Neural progenitor cell (in vitro differentiated cells): ENCODE measurements at regions not wholly inside any gene's neighbourhood (a gene's known extent, or its start where the extent isn't known, plus 50 kb on each side); places are given as distances from the start of the nearest gene placed in this dataset.

Experiments
- DNase-seq: peaks from one replicate; pipeline ENCODE4 v3.0.0-alpha.2; 2016; ENCODE audit warnings: low spot score
- H2AFZ ChIP-seq: fragments of 200-600 bp; sonication (generic); replicated peaks from 2 replicates; pipeline ENCODE4 v1.6.1; 2016; ENCODE audit warnings: antibody characterized with exemption
- H3F3A ChIP-seq: fragments of 200-600 bp; sonication (generic); 2 replicates; pipeline ENCODE4 v1.6.1; 2016; ENCODE audit warnings: antibody characterized with exemption, low read depth
- H3K27ac ChIP-seq: fragments of 200-600 bp; sonication (generic); 2 replicates; pipeline ENCODE4 v1.5.1; 2016; ENCODE audit warnings: mild to moderate bottlenecking
- H3K27me3 ChIP-seq: fragments of 200-600 bp; sonication (generic); 2 replicates; pipeline ENCODE4 v1.6.1; 2016; ENCODE audit warnings: mild to moderate bottlenecking, moderate library complexity
- H3K36me3 ChIP-seq: fragments of 200-600 bp; sonication (generic); 2 replicates; pipeline ENCODE4 v1.5.1; 2016
- H3K4me1 ChIP-seq: fragments of 200-600 bp; sonication (generic); 2 replicates; pipeline ENCODE4 v1.6.1; 2016; ENCODE audit warnings: mixed run types
- H3K4me2 ChIP-seq: fragments of 200-600 bp; sonication (generic); 2 replicates; pipeline ENCODE4 v1.6.1; 2016
- H3K4me3 ChIP-seq: fragments of 200-600 bp; sonication (generic); 2 replicates; pipeline ENCODE4 v1.5.1; 2016
- H3K79me2 ChIP-seq: fragments of 200-600 bp; sonication (generic); 2 replicates; pipeline ENCODE4 v1.6.1; 2016; ENCODE audit warnings: low read depth
- H3K9ac ChIP-seq: fragments of 200-600 bp; sonication (generic); 2 replicates; pipeline ENCODE4 v1.6.1; 2016
- H3K9me3 ChIP-seq: fragments of 200-600 bp; sonication (generic); 2 replicates; pipeline ENCODE4 v1.5.1; 2016; ENCODE audit warnings: low read depth
- H4K20me1 ChIP-seq: fragments of 200-600 bp; sonication (generic); 2 replicates; pipeline ENCODE4 v1.6.1; 2016; ENCODE audit warnings: low read depth
- H3K27ac Mint-ChIP-seq: 3 replicates; pipeline ENCODE4 v1.8.0; 2021; ENCODE audit warnings: mixed read lengths
- H3K27me3 Mint-ChIP-seq: 2 replicates; pipeline ENCODE4 v1.8.0; 2022; ENCODE audit warnings: low read depth, mild to moderate bottlenecking, inconsistent platforms, moderate library complexity, mixed read lengths; ENCODE audit not compliant: insufficient read depth
- H3K36me3 Mint-ChIP-seq: 3 replicates; pipeline ENCODE4 v1.8.0; 2021; ENCODE audit warnings: mixed read lengths
- H3K4me1 Mint-ChIP-seq: 3 replicates; pipeline ENCODE4 v1.8.0; 2021; ENCODE audit warnings: mixed read lengths
- H3K4me3 Mint-ChIP-seq: 3 replicates; pipeline ENCODE4 v1.8.0; 2021; ENCODE audit warnings: mild to moderate bottlenecking, moderate library complexity, mixed read lengths
- H3K9me3 Mint-ChIP-seq: 3 replicates; pipeline ENCODE4 v1.8.0; 2020; ENCODE audit warnings: mixed read lengths
- EZH2 ChIP-seq: fragments of 200-600 bp; sonication (generic); IDR thresholded peaks from 2 replicates; pipeline ENCODE4 v1.6.1; 2017; ENCODE audit warnings: antibody characterized with exemption, mild to moderate bottlenecking, moderate library complexity
- EZH2phosphoT487 ChIP-seq: fragments of 200-600 bp; sonication (generic); IDR thresholded peaks from 2 replicates; pipeline ENCODE4 v1.6.1; 2017; ENCODE audit warnings: antibody characterized with exemption
- TF ChIP-seq, protein P1 (sequence below): fragments of 200-600 bp; sonication (generic); IDR thresholded peaks from 2 replicates; pipeline ENCODE4 v1.5.1; 2017; ENCODE audit warnings: antibody characterized with exemption, mild to moderate bottlenecking

DNA sequence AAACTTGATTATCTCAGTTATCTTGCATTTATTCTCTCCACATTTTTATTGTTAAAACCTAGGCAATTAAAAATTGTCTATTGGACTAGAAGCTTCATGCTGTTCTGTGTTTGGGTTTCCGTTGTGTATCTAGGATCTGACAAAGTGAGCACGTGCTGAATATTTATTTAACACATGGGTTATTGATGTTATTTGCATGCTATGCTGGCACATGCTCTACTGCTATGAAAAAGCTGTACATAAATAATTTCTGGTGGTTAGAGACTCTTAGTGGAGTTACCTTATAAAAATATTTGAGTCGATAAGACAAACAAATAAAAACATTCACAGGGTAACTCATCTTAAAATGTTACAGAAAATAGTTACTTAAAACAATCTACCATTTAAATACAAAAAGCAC, 1769.7 kb downstream of the MRPL39 start:
- no peaks in the 10 kb centered on the region for H3K4me1 ChIP-seq
- Mint-ChIP-seq H3K27me3 (peaks cover 2% of the 10 kb centered on the region), H3K9me3 (peaks cover 11% of the 10 kb centered on the region), H3K4me1 (no peaks in the 10 kb centered on the region), H3K27ac (no peak overlapping the region), H3K4me3 (no peak overlapping the region), H3K36me3 (no peaks in the 10 kb centered on the region)
- no peak overlapping the region for H3K4me3 ChIP-seq
- H3K79me2 ChIP-seq, result no peaks in the 10 kb centered on the region
- TF ChIP-seq EZH2 (no peak), EZH2phosphoT487 (no peak)
- TF ChIP-seq, protein P1, sequence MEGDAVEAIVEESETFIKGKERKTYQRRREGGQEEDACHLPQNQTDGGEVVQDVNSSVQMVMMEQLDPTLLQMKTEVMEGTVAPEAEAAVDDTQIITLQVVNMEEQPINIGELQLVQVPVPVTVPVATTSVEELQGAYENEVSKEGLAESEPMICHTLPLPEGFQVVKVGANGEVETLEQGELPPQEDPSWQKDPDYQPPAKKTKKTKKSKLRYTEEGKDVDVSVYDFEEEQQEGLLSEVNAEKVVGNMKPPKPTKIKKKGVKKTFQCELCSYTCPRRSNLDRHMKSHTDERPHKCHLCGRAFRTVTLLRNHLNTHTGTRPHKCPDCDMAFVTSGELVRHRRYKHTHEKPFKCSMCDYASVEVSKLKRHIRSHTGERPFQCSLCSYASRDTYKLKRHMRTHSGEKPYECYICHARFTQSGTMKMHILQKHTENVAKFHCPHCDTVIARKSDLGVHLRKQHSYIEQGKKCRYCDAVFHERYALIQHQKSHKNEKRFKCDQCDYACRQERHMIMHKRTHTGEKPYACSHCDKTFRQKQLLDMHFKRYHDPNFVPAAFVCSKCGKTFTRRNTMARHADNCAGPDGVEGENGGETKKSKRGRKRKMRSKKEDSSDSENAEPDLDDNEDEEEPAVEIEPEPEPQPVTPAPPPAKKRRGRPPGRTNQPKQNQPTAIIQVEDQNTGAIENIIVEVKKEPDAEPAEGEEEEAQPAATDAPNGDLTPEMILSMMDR, result no peak
- no peaks in the 10 kb centered on the region for H4K20me1 ChIP-seq
- no peak for DNase-seq
- H3K9ac ChIP-seq, result no peak overlapping the region
- H2AFZ ChIP-seq, result no peak overlapping the region
- no peaks in the 10 kb centered on the region for H3F3A ChIP-seq
- H3K27me3 ChIP-seq, result no peaks in the 10 kb centered on the region
- H3K36me3 ChIP-seq, result no peaks in the 10 kb centered on the region
- peaks cover 27% of the 10 kb centered on the region for H3K9me3 ChIP-seq
- no peak overlapping the region for H3K4me2 ChIP-seq
- H3K27ac ChIP-seq, result no peak overlapping the region

- no peaks in the 10 kb centered on the region for H3K4me1 ChIP-seq
- H2AFZ ChIP-seq, result no peak overlapping the region
- no peak overlapping the region for H3K27ac ChIP-seq
- H3K9me3 ChIP-seq, result peaks cover 11% of the 10 kb centered on the region
- no peaks in the 10 kb centered on the region for H4K20me1 ChIP-seq
- Mint-ChIP-seq H3K9me3 (no peaks in the 10 kb centered on the region), H3K27me3 (no peaks in the 10 kb centered on the region), H3K36me3 (no peaks in the 10 kb centered on the region), H3K4me3 (no peak overlapping the region), H3K4me1 (no peaks in the 10 kb centered on the region), H3K27ac (no peak overlapping the region)
- H3K4me2 ChIP-seq, result no peak overlapping the region
- TF ChIP-seq EZH2phosphoT487 (no peak), EZH2 (no peak)
- TF ChIP-seq, protein P1, result no peak
- no peaks in the 10 kb centered on the region for H3K36me3 ChIP-seq
- H3K79me2 ChIP-seq, result no peaks in the 10 kb centered on the region
- no peak overlapping the region for H3K4me3 ChIP-seq
- no peak for DNase-seq
- H3F3A ChIP-seq, result no peaks in the 10 kb centered on the region
- no peak overlapping the region for H3K9ac ChIP-seq
- no peaks in the 10 kb centered on the region for H3K27me3 ChIP-seq
Observed at GRCh38 chr21:23822760-23823159, 1784.5 kb downstream of the MRPL39 start.

GRCh38 chr21:23817337-23817736, 1789.9 kb downstream of the MRPL39 start:
- H3K27me3 Mint-ChIP-seq, result no peaks in the 10 kb centered on the region
- H3K9me3 Mint-ChIP-seq, result no peaks in the 10 kb centered on the region
- H3K4me1 Mint-ChIP-seq, result no peaks in the 10 kb centered on the region
- no peak for TF ChIP-seq EZH2
- TF ChIP-seq, protein P1, result no peak
- TF ChIP-seq EZH2phosphoT487, result no peak
- Histone ChIP-seq H3K9ac (no peak overlapping the region), H3K79me2 (no peaks in the 10 kb centered on the region), H3K4me3 (no peak overlapping the region), H3K36me3 (no peaks in the 10 kb centered on the region), H2AFZ (no peak overlapping the region), H3K9me3 (peaks cover 5% of the 10 kb centered on the region), H3K4me2 (no peak overlapping the region), H3F3A (no peaks in the 10 kb centered on the region), H4K20me1 (no peaks in the 10 kb centered on the region), H3K27me3 (no peaks in the 10 kb centered on the region), H3K4me1 (no peaks in the 10 kb centered on the region), H3K27ac (no peak overlapping the region)
- H3K4me3 Mint-ChIP-seq, result no peak overlapping the region
- no peak overlapping the region for H3K27ac Mint-ChIP-seq
- no peak for DNase-seq
- no peaks in the 10 kb centered on the region for H3K36me3 Mint-ChIP-seq

DNA sequence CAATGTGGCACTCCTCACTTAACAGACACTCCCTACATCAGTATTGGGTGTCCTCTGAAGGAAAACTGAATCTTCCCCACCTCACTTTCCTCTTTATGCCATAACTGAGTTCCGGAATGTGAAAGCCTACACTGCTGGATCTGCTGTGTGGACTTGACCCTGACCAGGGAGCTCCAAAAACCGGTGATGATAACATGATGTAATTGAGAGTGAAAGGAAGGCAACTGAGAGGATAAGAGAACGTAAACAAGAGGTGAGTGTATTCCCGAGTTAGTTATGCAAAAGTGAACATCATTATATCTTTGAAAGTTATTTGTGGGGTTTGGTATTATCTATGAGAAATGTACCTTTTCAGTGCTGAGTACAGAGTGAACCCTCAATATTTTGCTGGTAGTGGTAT, 1794.8 kb downstream of the MRPL39 start:
- H3K36me3 Mint-ChIP-seq, result no peaks in the 10 kb centered on the region
- Histone ChIP-seq H4K20me1 (no peaks in the 10 kb centered on the region), H3K4me1 (no peaks in the 10 kb centered on the region), H3K36me3 (no peaks in the 10 kb centered on the region), H3F3A (no peaks in the 10 kb centered on the region), H2AFZ (no peak overlapping the region), H3K79me2 (no peaks in the 10 kb centered on the region), H3K4me3 (no peak overlapping the region), H3K27ac (no peak overlapping the region), H3K9me3 (peaks cover 12% of the 10 kb centered on the region), H3K27me3 (no peaks in the 10 kb centered on the region), H3K4me2 (no peak overlapping the region), H3K9ac (no peak overlapping the region)
- H3K4me1 Mint-ChIP-seq, result no peaks in the 10 kb centered on the region
- no peak overlapping the region for H3K4me3 Mint-ChIP-seq
- H3K27ac Mint-ChIP-seq, result no peak overlapping the region
- H3K27me3 Mint-ChIP-seq, result no peaks in the 10 kb centered on the region
- TF ChIP-seq EZH2phosphoT487, result no peak
- TF ChIP-seq, protein P1, result no peak
- DNase-seq, result no peak
- peaks cover 11% of the 10 kb centered on the region for H3K9me3 Mint-ChIP-seq
